Stimulated activated CD4-positive, alpha-beta T cell treated with anti-CD3 and anti-CD28 coated beads, TNF-alpha, amount 100 ng/mL, for 1 hour (primary cell): ENCODE measurements at regions not wholly inside any gene's neighbourhood (a gene's known extent, or its start where the extent isn't known, plus 50 kb on each side); places are given as distances from the start of the nearest gene placed in this dataset.

Experiments
- DNase-seq, 3 donors: peaks; one replicate each; pipeline ENCODE4 v3.0.0-alpha.2; 2020; ENCODE audit warnings: low read depth in 3 of 3, low spot score in 1 of 3

- DNase-seq = no peak
Observed at GRCh38 chr4:36492590-36492989, 211.2 kb downstream of the DTHD1 start.

GRCh38 chr4:36493251-36493650, 211.8 kb downstream of the DTHD1 start:
- no peak for DNase-seq

DNA sequence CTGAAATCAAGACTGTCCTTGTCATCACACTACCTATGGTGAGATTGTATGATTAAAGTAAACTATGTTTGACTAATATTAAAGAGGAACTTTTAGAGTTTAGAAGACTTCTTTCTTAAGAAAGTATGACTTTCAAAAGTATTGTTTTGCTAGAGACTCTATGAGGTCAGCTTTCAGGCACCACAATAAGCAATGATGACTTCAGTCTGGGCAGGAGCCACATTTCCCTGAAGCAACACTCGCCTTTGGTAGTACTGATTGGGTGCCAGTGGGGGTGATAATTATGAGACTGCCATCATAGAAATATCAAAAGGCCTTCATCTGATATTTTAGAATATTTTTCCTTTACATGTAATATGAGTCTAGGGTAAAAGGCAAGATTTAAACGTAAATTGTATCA, 212.6 kb downstream of the DTHD1 start:
- no peak for DNase-seq

- DNase-seq = no peak
Observed at GRCh38 chr4:36494747-36495146, 213.3 kb downstream of the DTHD1 start.

GRCh38 chr4:36502350-36502749, 220.9 kb downstream of the DTHD1 start:
- no peak for DNase-seq

- DNase-seq = no peak
Observed at GRCh38 chr4:36508394-36508793, 227.0 kb downstream of the DTHD1 start.

GRCh38 chr4:36509845-36510244, 228.4 kb downstream of the DTHD1 start:
- DNase-seq = no peak

DNA sequence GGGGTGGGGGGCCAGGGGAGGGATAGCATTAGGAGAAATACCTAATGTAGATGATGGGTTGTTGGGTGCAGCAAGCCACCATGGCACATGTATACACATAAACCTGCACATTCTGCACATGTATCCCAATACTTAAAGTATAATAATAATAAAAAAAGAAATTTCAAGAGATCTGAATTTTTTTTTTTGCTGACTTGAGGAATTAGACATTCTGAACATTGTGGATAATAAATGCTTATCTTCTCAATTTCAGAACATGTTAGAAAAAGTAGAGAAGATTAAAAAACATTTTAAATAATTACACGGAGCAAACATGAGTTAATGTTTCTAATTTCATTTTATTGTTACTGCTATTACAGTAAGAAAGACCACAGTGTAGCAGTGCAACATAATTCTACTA, 230.4 kb downstream of the DTHD1 start:
- no peak for DNase-seq

GRCh38 chr4:36516522-36517095, 235.2 kb downstream of the DTHD1 start:
- no peak for DNase-seq

GRCh38 chr4:36523182-36523581, 241.8 kb downstream of the DTHD1 start:
- no peak for DNase-seq

GRCh38 chr4:36532670-36533379, 251.4 kb downstream of the DTHD1 start:
- no peak for DNase-seq

GRCh38 chr4:36533944-36534343, 252.5 kb downstream of the DTHD1 start:
- no peak for DNase-seq

- DNase-seq = no peak
Observed at GRCh38 chr4:36547383-36547782, 266.0 kb downstream of the DTHD1 start.

DNA sequence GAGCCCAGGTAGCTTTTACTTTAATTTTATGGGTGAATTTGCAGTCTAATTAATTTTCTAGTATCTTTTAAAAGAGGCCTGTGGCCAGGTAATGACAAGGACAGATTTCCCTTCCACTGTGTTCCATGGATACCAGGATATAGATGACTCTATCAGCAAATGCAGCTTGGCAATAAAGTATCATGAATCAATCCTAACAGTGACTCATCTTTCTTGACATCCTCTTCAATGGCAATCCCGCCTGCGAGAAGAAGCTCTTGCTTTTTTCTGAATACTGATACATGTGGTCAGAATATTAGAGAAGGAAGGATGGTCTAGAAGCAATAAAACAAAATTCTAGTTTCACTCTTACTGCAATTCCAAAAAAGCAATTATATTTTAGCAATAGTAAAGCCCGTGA, 267.8 kb downstream of the DTHD1 start:
- DNase-seq = no peak

DNA sequence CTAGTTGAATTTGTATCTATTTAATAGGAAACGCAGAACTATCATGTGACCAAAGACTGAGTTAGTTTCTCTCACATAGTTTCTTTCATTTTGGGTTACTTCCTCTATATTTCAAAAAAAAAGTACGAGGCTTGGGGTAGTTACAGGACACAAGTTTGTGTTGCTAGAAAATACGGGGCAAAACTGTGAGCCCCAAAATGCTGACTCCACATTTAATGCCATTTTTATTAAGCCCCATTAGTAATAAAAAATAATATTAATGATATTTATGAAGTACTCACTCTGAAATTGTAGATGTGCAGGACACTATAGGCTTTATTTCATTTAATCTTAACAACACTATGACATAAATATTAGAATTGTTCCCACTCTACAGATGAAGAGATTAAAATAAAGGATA, 268.6 kb downstream of the DTHD1 start:
- DNase-seq = no peak

- DNase-seq = no peak
Observed at GRCh38 chr4:36551697-36552214, 270.3 kb downstream of the DTHD1 start.

- no peak for DNase-seq
Observed at GRCh38 chr4:36553029-36553428, 271.6 kb downstream of the DTHD1 start.

- no peak for DNase-seq
Observed at GRCh38 chr4:36553453-36553852, 272.0 kb downstream of the DTHD1 start.

- no peak for DNase-seq
Observed at GRCh38 chr4:36556984-36557383, 275.6 kb downstream of the DTHD1 start.

DNA sequence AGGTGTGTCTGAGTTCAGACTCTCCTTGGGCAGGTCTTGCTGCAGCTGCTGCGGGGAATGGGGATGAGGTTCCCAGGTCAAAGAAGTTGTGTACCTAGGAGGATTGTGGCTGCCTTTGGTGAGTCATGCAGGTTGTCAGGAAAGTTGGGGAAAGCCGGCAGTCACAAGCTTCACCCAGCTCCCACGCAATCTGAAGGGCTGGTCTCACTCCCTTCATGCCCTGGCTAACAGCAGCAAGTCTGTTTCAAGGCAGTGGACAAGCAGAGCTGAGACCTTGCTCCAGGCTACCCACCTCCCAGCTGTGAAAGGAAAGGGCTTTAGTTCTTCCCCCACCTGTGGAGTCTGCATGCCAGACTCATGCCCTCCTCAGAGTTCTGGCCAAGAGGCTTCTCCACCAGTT, 287.2 kb downstream of the DTHD1 start:
- DNase-seq = no peak

DNA sequence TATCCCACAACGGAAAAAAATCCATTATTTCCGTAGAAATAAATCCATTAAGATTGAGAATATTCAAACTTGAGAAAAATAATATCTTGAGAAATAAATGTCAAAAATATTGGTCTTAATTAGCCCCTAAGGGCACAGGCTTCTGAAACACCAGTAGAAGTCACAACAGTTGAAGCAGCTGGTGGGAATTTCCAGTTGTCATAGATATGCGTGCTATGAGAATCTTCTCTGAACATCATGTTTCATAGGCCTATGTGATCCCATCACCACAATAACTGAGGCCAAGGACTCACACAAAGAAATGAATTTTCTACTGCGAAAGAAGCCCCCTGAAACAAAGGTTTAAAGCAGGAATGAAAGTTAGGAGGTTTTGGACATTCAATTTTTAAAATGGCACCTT, 292.0 kb downstream of the DTHD1 start:
- DNase-seq = no peak

DNA sequence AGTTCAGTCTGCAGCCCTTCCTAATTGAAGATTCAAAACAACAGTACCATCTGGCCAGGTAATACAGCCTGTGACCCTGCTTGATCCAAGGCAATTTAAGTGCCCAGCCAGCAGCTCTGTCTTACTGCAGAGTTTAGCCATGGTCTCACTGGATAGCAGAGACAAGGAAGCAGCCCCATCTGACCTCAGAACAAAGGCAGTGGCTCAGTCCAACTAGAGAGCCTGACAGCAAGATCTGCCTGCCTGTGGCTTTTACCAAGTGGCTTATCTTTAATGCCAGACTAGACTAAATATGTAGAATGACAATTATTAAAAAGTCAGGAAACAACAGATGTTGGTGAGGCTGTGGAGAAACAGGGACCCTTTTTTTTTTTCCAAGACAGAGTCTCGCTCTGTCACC, 293.4 kb downstream of the DTHD1 start:
- no peak for DNase-seq

GRCh38 chr4:36582198-36582597, 300.8 kb downstream of the DTHD1 start:
- no peak for DNase-seq
